ENCODE measurements at regions not wholly inside any gene's neighbourhood (a gene's known extent, or its start where the extent isn't known, plus 50 kb on each side); places are given as distances from the start of the nearest gene placed in this dataset.

DNA sequence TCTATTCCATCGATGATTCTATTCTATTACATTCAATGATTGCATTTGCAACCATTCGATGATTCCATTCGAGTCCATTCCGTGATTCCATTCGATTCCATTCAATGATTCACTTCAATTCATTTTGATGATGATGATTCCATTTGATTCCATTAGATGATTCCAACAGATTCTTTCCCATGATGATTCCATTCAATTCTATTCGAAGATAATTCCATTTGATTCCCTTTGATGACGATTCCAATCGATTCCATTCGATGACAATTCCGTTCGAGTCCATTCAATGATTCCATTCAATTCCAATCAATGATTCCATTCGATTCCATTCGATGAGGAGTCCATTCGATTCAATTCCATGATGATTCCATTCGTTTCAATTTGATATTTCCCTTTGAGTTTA lies 1088.8 kb downstream of the RPIA start:
- in situ Hi-C loops (cut with HindIII; ENCODE audit: low pct_unique_long_range_greater_than_20kb, low sequenced_read_pairs) (no loop called here), intact Hi-C loops (cut with micrococcal nuclease; ENCODE audit: unreplicated experiment) (no loop called here)
- no peaks in the 10 kb centered on the region for H3K9me3 ChIP-seq (ENCODE audit: control insufficient read depth, insufficient read depth, low read depth, low read length)
- POLR2A ChIA-PET: no interaction called here
- no peak overlapping the region for H3K4me3 ChIP-seq (ENCODE audit: low read depth in 2 of 2, low read length in 2 of 2)
- no TSS peak for BruUV-seq (replicated peaks)
- H3K36me3 ChIP-seq (ENCODE audit: control insufficient read depth, insufficient read depth, low read length): no peaks in the 10 kb centered on the region
- DNase-seq (ENCODE audit: low read depth, low spot score) (no peak), ATAC-seq (no peak)
- H3K4me1 ChIP-seq (ENCODE audit: control insufficient read depth, insufficient read depth, low read length): no peaks in the 10 kb centered on the region
- H3K27ac ChIP-seq (ENCODE audit: low read length): no peak overlapping the region
- no peaks in the 10 kb centered on the region for H3K27me3 ChIP-seq (ENCODE audit: control insufficient read depth, insufficient read depth, low read length)
- TF ChIP-seq SIN3A (IDR thresholded peaks at IDR 0.05; ENCODE audit: borderline replicate concordance, insufficient read depth, low read depth, low read length) (no peak), TCF7L2 (IDR thresholded peaks at IDR 0.05; ENCODE audit: low read depth, low read length) (no peak), POLR2AphosphoS5 (IDR thresholded peaks at IDR 0.05; ENCODE audit: low read depth, low read length) (no peak)
- TF ChIP-seq, protein P1, sequence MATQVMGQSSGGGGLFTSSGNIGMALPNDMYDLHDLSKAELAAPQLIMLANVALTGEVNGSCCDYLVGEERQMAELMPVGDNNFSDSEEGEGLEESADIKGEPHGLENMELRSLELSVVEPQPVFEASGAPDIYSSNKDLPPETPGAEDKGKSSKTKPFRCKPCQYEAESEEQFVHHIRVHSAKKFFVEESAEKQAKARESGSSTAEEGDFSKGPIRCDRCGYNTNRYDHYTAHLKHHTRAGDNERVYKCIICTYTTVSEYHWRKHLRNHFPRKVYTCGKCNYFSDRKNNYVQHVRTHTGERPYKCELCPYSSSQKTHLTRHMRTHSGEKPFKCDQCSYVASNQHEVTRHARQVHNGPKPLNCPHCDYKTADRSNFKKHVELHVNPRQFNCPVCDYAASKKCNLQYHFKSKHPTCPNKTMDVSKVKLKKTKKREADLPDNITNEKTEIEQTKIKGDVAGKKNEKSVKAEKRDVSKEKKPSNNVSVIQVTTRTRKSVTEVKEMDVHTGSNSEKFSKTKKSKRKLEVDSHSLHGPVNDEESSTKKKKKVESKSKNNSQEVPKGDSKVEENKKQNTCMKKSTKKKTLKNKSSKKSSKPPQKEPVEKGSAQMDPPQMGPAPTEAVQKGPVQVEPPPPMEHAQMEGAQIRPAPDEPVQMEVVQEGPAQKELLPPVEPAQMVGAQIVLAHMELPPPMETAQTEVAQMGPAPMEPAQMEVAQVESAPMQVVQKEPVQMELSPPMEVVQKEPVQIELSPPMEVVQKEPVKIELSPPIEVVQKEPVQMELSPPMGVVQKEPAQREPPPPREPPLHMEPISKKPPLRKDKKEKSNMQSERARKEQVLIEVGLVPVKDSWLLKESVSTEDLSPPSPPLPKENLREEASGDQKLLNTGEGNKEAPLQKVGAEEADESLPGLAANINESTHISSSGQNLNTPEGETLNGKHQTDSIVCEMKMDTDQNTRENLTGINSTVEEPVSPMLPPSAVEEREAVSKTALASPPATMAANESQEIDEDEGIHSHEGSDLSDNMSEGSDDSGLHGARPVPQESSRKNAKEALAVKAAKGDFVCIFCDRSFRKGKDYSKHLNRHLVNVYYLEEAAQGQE (IDR thresholded peaks at IDR 0.05; ENCODE audit: insufficient read depth in 1 of 2, low read depth in 2 of 2, low read length in 1 of 2): no peak
- TF ChIP-seq, protein P2, sequence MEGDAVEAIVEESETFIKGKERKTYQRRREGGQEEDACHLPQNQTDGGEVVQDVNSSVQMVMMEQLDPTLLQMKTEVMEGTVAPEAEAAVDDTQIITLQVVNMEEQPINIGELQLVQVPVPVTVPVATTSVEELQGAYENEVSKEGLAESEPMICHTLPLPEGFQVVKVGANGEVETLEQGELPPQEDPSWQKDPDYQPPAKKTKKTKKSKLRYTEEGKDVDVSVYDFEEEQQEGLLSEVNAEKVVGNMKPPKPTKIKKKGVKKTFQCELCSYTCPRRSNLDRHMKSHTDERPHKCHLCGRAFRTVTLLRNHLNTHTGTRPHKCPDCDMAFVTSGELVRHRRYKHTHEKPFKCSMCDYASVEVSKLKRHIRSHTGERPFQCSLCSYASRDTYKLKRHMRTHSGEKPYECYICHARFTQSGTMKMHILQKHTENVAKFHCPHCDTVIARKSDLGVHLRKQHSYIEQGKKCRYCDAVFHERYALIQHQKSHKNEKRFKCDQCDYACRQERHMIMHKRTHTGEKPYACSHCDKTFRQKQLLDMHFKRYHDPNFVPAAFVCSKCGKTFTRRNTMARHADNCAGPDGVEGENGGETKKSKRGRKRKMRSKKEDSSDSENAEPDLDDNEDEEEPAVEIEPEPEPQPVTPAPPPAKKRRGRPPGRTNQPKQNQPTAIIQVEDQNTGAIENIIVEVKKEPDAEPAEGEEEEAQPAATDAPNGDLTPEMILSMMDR (IDR thresholded peaks at IDR 0.05): no peak
- CTCF ChIA-PET: no interaction called here

DNA sequence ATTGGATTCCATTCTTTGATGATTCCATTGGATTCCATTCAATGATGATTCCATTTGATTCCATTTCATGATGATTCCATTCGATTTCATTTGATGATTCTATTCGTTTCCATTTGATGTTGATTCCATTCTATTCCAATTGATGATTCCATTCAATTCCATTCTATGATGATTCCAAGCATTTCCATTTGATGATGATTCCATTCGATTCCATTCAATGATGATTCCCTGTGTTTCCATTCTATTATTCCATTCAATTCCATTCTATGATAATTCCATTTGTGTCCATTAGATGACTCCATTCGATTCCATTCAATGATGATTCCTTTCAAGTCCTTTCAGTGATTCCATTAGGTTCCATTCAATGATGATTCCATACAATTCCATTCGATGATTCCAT lies 1090.5 kb downstream of the RPIA start:
- intact Hi-C loops (cut with micrococcal nuclease; ENCODE audit: unreplicated experiment): no loop called here
- in situ Hi-C loops (cut with HindIII; ENCODE audit: low pct_unique_long_range_greater_than_20kb, low sequenced_read_pairs): no loop called here
- no peak for ATAC-seq
- H3K4me1 ChIP-seq (ENCODE audit: control insufficient read depth, insufficient read depth, low read length): no peaks in the 10 kb centered on the region
- no peak overlapping the region for H3K27ac ChIP-seq (ENCODE audit: low read length)
- no peaks in the 10 kb centered on the region for H3K9me3 ChIP-seq (ENCODE audit: control insufficient read depth, insufficient read depth, low read depth, low read length)
- no peaks in the 10 kb centered on the region for H3K27me3 ChIP-seq (ENCODE audit: control insufficient read depth, insufficient read depth, low read length)
- no TSS peak for BruUV-seq (replicated peaks)
- POLR2A ChIA-PET: no interaction called here
- H3K36me3 ChIP-seq (ENCODE audit: control insufficient read depth, insufficient read depth, low read length): no peaks in the 10 kb centered on the region
- no peak for DNase-seq (ENCODE audit: low read depth, low spot score)
- H3K4me3 ChIP-seq (ENCODE audit: low read depth in 2 of 2, low read length in 2 of 2): no peak overlapping the region
- no peak for TF ChIP-seq TCF7L2 (IDR thresholded peaks at IDR 0.05; ENCODE audit: low read depth, low read length)
- TF ChIP-seq, protein P2 (IDR thresholded peaks at IDR 0.05): no peak
- TF ChIP-seq POLR2AphosphoS5 (IDR thresholded peaks at IDR 0.05; ENCODE audit: low read depth, low read length): no peak
- no peak for TF ChIP-seq SIN3A (IDR thresholded peaks at IDR 0.05; ENCODE audit: borderline replicate concordance, insufficient read depth, low read depth, low read length)
- TF ChIP-seq, protein P1 (IDR thresholded peaks at IDR 0.05; ENCODE audit: insufficient read depth in 1 of 2, low read depth in 2 of 2, low read length in 1 of 2): no peak
- CTCF ChIA-PET: no interaction called here

Measured in Panc1 (cell line).